Activated naive CD4-positive, alpha-beta T cell treated with anti-CD3 and anti-CD28 coated beads for 36 hours (primary cell): ENCODE measurements at regions not wholly inside any gene's neighbourhood (a gene's known extent, or its start where the extent isn't known, plus 50 kb on each side); places are given as distances from the start of the nearest gene placed in this dataset.

ENCODE experiments used
- CTCF ChIA-PET: fragments of 350-600 bp; sonication (Branson Sonifier 250); formaldehyde crosslinking; loops from one replicate; lab custom pipeline; 2021; ENCODE audit warnings: antibody characterized with exemption; lab: Charles Lee
- DNase-seq: peaks from one replicate; pipeline ENCODE4 v3.0.0-alpha.2; 2020
- H3K27ac Mint-ChIP-seq: one replicate; pipeline ENCODE4 v1.8.0; 2021; ENCODE audit warnings: mild to moderate bottlenecking, mixed read lengths
- H3K27me3 Mint-ChIP-seq: one replicate; pipeline ENCODE4 v1.8.0; 2021; ENCODE audit warnings: low read depth, mixed read lengths
- H3K36me3 Mint-ChIP-seq: one replicate; pipeline ENCODE4 v1.8.0; 2021; ENCODE audit warnings: low read depth, mixed read lengths
- H3K4me1 Mint-ChIP-seq: one replicate; pipeline ENCODE4 v1.8.0; 2021; ENCODE audit warnings: low read depth, mixed read lengths
- H3K4me3 Mint-ChIP-seq: one replicate; pipeline ENCODE4 v1.8.0; 2021; ENCODE audit warnings: mild to moderate bottlenecking, moderate library complexity, mixed read lengths
- H3K9me3 Mint-ChIP-seq: one replicate; pipeline ENCODE4 v1.8.0; 2021; ENCODE audit warnings: mixed read lengths
- intact Hi-C: fragments of 100-400 bp; cut with micrococcal nuclease; formaldehyde crosslinking; loops from one replicate; pipeline ENCODE4 v1.15.1; 2023

GRCh38 chr5:133891390-133891789 lies 77.0 kb downstream of the C5orf15 start:
- Mint-ChIP-seq H3K4me1 (peaks cover 5% of the 10 kb centered on the region), H3K9me3 (no peaks in the 10 kb centered on the region), H3K4me3 (no peak overlapping the region), H3K36me3 (no peaks in the 10 kb centered on the region), H3K27ac (no peak overlapping the region), H3K27me3 (no peaks in the 10 kb centered on the region)
- intact Hi-C loops: no loop called here
- CTCF ChIA-PET: no interaction called here
- DNase-seq: no peak

- Mint-ChIP-seq H3K36me3 (no peaks in the 10 kb centered on the region), H3K4me3 (no peak overlapping the region), H3K27ac (no peak overlapping the region), H3K4me1 (peaks cover under 1% of the 10 kb centered on the region), H3K27me3 (no peaks in the 10 kb centered on the region), H3K9me3 (no peaks in the 10 kb centered on the region)
- intact Hi-C loops: no loop called here
- CTCF ChIA-PET: no interaction called here
- DNase-seq: no peak
Measured at GRCh38 chr5:133890776-133891280, 77.6 kb downstream of the C5orf15 start.

- DNase-seq: no peak
- Mint-ChIP-seq H3K36me3 (no peaks in the 10 kb centered on the region), H3K4me1 (no peaks in the 10 kb centered on the region), H3K27ac (no peak overlapping the region), H3K9me3 (no peaks in the 10 kb centered on the region), H3K4me3 (no peak overlapping the region), H3K27me3 (no peaks in the 10 kb centered on the region)
- intact Hi-C loops: no loop called here
- CTCF ChIA-PET: no interaction called here
Measured at GRCh38 chr5:133890314-133890713, 78.1 kb downstream of the C5orf15 start.

- H3K9me3 Mint-ChIP-seq: no peaks in the 10 kb centered on the region
- no peak for DNase-seq
Measured at GRCh38 chr5:133889271-133889905, 79.0 kb downstream of the C5orf15 start.

GRCh38 chr5:133888625-133888991 lies 79.8 kb downstream of the C5orf15 start:
- H3K9me3 Mint-ChIP-seq: no peaks in the 10 kb centered on the region

More at GRCh38 chr5:133889271-133889905, 79.0 kb downstream of the C5orf15 start:
- CTCF ChIA-PET: no interaction called here
- intact Hi-C loops: no loop called here
- Mint-ChIP-seq H3K4me1 (no peaks in the 10 kb centered on the region), H3K4me3 (no peak overlapping the region), H3K36me3 (no peaks in the 10 kb centered on the region), H3K27me3 (no peaks in the 10 kb centered on the region), H3K27ac (no peak overlapping the region)

GRCh38 chr5:133885566-133885965 lies 82.9 kb downstream of the C5orf15 start:
- H3K9me3 Mint-ChIP-seq: no peaks in the 10 kb centered on the region
- intact Hi-C loops: no loop called here
- no peak overlapping the region for H3K4me3 Mint-ChIP-seq
- CTCF ChIA-PET: interaction anchor here (1.1 to 1.3 kb wide), 2 partner anchors 16 to 59 kb away, joined by 3 to 4 read pairs; no protein-coding TSS in a partner anchor
- no peak for DNase-seq
- H3K27ac Mint-ChIP-seq: no peak overlapping the region
- H3K36me3 Mint-ChIP-seq: no peaks in the 10 kb centered on the region
- no peaks in the 10 kb centered on the region for H3K4me1 Mint-ChIP-seq
- peaks cover 2% of the 10 kb centered on the region for H3K27me3 Mint-ChIP-seq

More at GRCh38 chr5:133888625-133888991, 79.8 kb downstream of the C5orf15 start:
- CTCF ChIA-PET: no interaction called here
- DNase-seq: no peak
- H3K27me3 Mint-ChIP-seq: no peaks in the 10 kb centered on the region
- intact Hi-C loops: no loop called here
- no peak overlapping the region for H3K4me3 Mint-ChIP-seq
- no peaks in the 10 kb centered on the region for H3K4me1 Mint-ChIP-seq
- H3K27ac Mint-ChIP-seq: no peak overlapping the region
- H3K36me3 Mint-ChIP-seq: no peaks in the 10 kb centered on the region

- no peak overlapping the region for H3K27ac Mint-ChIP-seq
- H3K4me1 Mint-ChIP-seq: no peaks in the 10 kb centered on the region
- no peak overlapping the region for H3K4me3 Mint-ChIP-seq
- CTCF ChIA-PET: interaction anchor here (1.1 to 5.3 kb wide), 3 partner anchors 15 to 60 kb away, joined by 3 to 24 read pairs (median 4); no protein-coding TSS in a partner anchor
- no peak for DNase-seq
- peaks cover 2% of the 10 kb centered on the region for H3K27me3 Mint-ChIP-seq
- H3K9me3 Mint-ChIP-seq: no peaks in the 10 kb centered on the region
- intact Hi-C loops: no loop called here
- no peaks in the 10 kb centered on the region for H3K36me3 Mint-ChIP-seq
Measured at GRCh38 chr5:133884569-133885311, 83.7 kb downstream of the C5orf15 start.

- Mint-ChIP-seq H3K36me3 (no peaks in the 10 kb centered on the region), H3K4me1 (peaks cover 4% of the 10 kb centered on the region), H3K4me3 (no peak overlapping the region), H3K9me3 (no peaks in the 10 kb centered on the region), H3K27ac (no peak overlapping the region), H3K27me3 (peaks cover 2% of the 10 kb centered on the region)
- no peak for DNase-seq
- CTCF ChIA-PET: interaction anchor here (5.3 kb wide), 1 partner anchor 14 kb away, joined by 24 read pairs; no protein-coding TSS in a partner anchor
- intact Hi-C loops: no loop called here
Measured at GRCh38 chr5:133883916-133884315, 84.5 kb downstream of the C5orf15 start.

GRCh38 chr5:133882846-133883245 lies 85.6 kb downstream of the C5orf15 start:
- no peak for DNase-seq
- Mint-ChIP-seq H3K9me3 (no peaks in the 10 kb centered on the region), H3K4me1 (peaks cover 14% of the 10 kb centered on the region), H3K36me3 (no peaks in the 10 kb centered on the region), H3K27ac (no peak overlapping the region), H3K27me3 (peaks cover 2% of the 10 kb centered on the region), H3K4me3 (no peak overlapping the region)
- intact Hi-C loops: no loop called here
- CTCF ChIA-PET: interaction anchor here (5.3 kb wide), 1 partner anchor 13 kb away, joined by 24 read pairs; no protein-coding TSS in a partner anchor

- H3K27me3 Mint-ChIP-seq: peaks cover 2% of the 10 kb centered on the region
- peaks cover 14% of the 10 kb centered on the region for H3K4me1 Mint-ChIP-seq
- H3K27ac Mint-ChIP-seq: no peak overlapping the region
- no peak overlapping the region for H3K4me3 Mint-ChIP-seq
- intact Hi-C loops: no loop called here
- H3K36me3 Mint-ChIP-seq: no peaks in the 10 kb centered on the region
- no peak for DNase-seq
- CTCF ChIA-PET: interaction anchor here (5.3 kb wide), 1 partner anchor 13 kb away, joined by 24 read pairs; no protein-coding TSS in a partner anchor
- H3K9me3 Mint-ChIP-seq: no peaks in the 10 kb centered on the region
Measured at GRCh38 chr5:133882389-133882695, 86.1 kb downstream of the C5orf15 start.

GRCh38 chr5:133881576-133882388 lies 86.6 kb downstream of the C5orf15 start:
- Mint-ChIP-seq H3K9me3 (no peaks in the 10 kb centered on the region), H3K27ac (no peak overlapping the region), H3K4me3 (no peak overlapping the region), H3K27me3 (peaks cover 2% of the 10 kb centered on the region), H3K36me3 (no peaks in the 10 kb centered on the region), H3K4me1 (peaks cover 14% of the 10 kb centered on the region)
- DNase-seq: no peak
- intact Hi-C loops: no loop called here
- CTCF ChIA-PET: interaction anchor here (5.3 kb wide), 1 partner anchor 12 kb away, joined by 24 read pairs; no protein-coding TSS in a partner anchor

- CTCF ChIA-PET: interaction anchor here (0.6 to 1.9 kb wide), 2 partner anchors 9 to 363 kb away, joined by 4 to 11 read pairs; no protein-coding TSS in a partner anchor
- no peak overlapping the region for H3K4me3 Mint-ChIP-seq
- H3K36me3 Mint-ChIP-seq: peaks cover 4% of the 10 kb centered on the region
- no peak overlapping the region for H3K27ac Mint-ChIP-seq
- H3K4me1 Mint-ChIP-seq: peaks cover 42% of the 10 kb centered on the region
- H3K9me3 Mint-ChIP-seq: peaks cover 10% of the 10 kb centered on the region
- H3K27me3 Mint-ChIP-seq: peaks cover 2% of the 10 kb centered on the region
- intact Hi-C loops: no loop called here
- no peak for DNase-seq
Measured at GRCh38 chr5:133878236-133878555, 90.2 kb downstream of the C5orf15 start.
